Activated CD8-positive, alpha-beta memory T cell treated with anti-CD3 and anti-CD28 coated beads for 36 hours (primary cell): ENCODE measurements at regions not wholly inside any gene's neighbourhood (a gene's known extent, or its start where the extent isn't known, plus 50 kb on each side); places are given as distances from the start of the nearest gene placed in this dataset.

Source experiments
- CTCF ChIA-PET: fragments of 350-600 bp; sonication (Branson Sonifier 250); formaldehyde crosslinking; loops from one replicate; lab custom pipeline; 2021; ENCODE audit warnings: antibody characterized with exemption; lab: Charles Lee
- POLR2A ChIA-PET: fragments of 350-600 bp; sonication (Branson Sonifier 250); formaldehyde crosslinking; loops from one replicate; lab custom pipeline; 2021; ENCODE audit warnings: antibody characterized with exemption; lab: Charles Lee

GRCh38 chr2:62292190-62292589, 96.3 kb downstream of the B3GNT2 start:
- ChIA-PET POLR2A (no interaction called here), CTCF (no interaction called here)

GRCh38 chr2:62291517-62292137, 95.7 kb downstream of the B3GNT2 start:
- ChIA-PET CTCF (no interaction called here), POLR2A (no interaction called here)

- ChIA-PET POLR2A (no interaction called here), CTCF (no interaction called here)
These were observed 95.1 kb downstream of the B3GNT2 start for GRCh38 chr2:62291052-62291451.

- CTCF ChIA-PET: no interaction called here
- POLR2A ChIA-PET: no interaction called here
These were observed 92.3 kb downstream of the B3GNT2 start for GRCh38 chr2:62287899-62288880.

GRCh38 chr2:62287282-62287681, 91.4 kb downstream of the B3GNT2 start:
- CTCF ChIA-PET: no interaction called here
- POLR2A ChIA-PET: no interaction called here

- POLR2A ChIA-PET: no interaction called here
- CTCF ChIA-PET: no interaction called here
These were observed 90.3 kb downstream of the B3GNT2 start for GRCh38 chr2:62286089-62286785.

GRCh38 chr2:62284980-62285379, 89.1 kb downstream of the B3GNT2 start:
- ChIA-PET POLR2A (no interaction called here), CTCF (no interaction called here)

GRCh38 chr2:62284471-62284870, 88.6 kb downstream of the B3GNT2 start:
- POLR2A ChIA-PET: no interaction called here
- CTCF ChIA-PET: no interaction called here

- ChIA-PET POLR2A (no interaction called here), CTCF (no interaction called here)
These were observed 87.2 kb downstream of the B3GNT2 start for GRCh38 chr2:62283147-62283546.

- CTCF ChIA-PET: no interaction called here
- POLR2A ChIA-PET: no interaction called here
These were observed 85.7 kb downstream of the B3GNT2 start for GRCh38 chr2:62281663-62282062.

- ChIA-PET CTCF (no interaction called here), POLR2A (no interaction called here)
These were observed 81.8 kb downstream of the B3GNT2 start for GRCh38 chr2:62277688-62278087.
